SW 1271 (cell line): ENCODE measurements at regions not wholly inside any gene's neighbourhood (a gene's known extent, or its start where the extent isn't known, plus 50 kb on each side); places are given as distances from the start of the nearest gene placed in this dataset.
"Not testable (repeated sequence)": the region's sequence is repeated elsewhere in the genome, so short reads cannot be mapped to it uniquely, and the experiment has no call there.

ENCODE experiments used
- DNase-seq, 2 experiments: peaks; one replicate each; lab custom pipeline; 2025; lab: John Stamatoyannopoulos, UW

DNA sequence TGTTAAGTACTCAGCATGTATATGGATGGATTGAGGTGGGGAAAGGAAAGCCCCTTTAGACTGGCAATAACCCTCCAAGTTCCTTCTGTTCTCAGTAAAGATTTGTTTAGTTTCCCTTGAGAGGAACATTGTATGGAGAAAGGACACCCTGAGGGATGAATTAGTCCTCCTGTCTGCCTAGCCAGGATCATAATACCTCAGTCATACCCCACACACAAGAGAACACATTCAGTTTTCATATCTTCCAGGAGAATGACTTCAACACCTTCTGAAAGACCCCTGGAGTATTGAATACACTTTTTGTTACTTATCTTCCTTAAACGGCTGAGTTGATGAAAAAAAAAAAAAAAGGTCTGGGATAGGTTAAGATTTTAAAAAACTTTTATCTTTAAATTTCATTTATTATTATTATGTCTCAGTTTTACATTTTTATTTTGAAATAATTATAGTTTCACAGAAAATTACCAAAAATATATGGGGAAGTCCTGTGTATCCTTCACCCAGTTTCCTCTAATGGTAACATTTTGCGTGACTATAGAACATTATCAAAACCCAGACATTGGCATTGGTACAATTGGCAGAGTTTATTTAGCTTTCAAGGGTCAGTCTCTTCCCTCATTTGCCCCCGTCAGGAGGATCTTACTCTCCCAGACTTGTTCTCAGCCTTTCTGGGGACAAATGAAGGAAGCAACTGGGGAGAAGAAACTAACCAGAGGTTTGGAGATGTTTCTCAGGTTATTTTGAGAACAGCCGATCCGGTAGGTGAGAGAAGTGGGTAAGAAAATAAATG, 88.0 kb downstream of the ACTBL2 start:
- no peak for DNase-seq

DNA sequence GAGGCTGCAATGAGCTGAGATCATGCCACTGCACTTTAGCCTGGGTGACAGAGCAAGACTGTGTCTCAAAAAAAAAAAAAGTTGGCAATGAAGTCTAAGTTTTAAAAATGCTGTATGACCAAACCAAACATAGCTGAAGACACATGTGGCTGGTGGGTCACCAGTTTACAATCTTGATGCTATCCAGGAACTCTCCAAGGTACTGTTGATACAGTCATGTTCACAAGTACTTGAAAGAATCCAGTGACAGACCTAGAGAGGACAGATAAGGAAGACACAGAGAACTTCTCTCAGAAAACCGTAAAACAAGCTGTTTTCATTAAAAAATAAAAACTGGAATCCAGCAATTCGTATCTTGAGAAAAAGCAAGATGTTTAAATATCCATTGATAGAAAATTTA, 95.7 kb downstream of the ACTBL2 start:
- peak in 1 of 2 experiments; percentile 15 for DNase-seq

- DNase-seq, result peak; percentile 95 to 99
Measured at GRCh38 chr5:57383093-57383861, 99.3 kb downstream of the ACTBL2 start.

GRCh38 chr5:57382655-57383054, 100.0 kb downstream of the ACTBL2 start:
- no peak for DNase-seq

GRCh38 chr5:57370376-57370775, 112.2 kb downstream of the ACTBL2 start:
- DNase-seq, result no peak

DNA sequence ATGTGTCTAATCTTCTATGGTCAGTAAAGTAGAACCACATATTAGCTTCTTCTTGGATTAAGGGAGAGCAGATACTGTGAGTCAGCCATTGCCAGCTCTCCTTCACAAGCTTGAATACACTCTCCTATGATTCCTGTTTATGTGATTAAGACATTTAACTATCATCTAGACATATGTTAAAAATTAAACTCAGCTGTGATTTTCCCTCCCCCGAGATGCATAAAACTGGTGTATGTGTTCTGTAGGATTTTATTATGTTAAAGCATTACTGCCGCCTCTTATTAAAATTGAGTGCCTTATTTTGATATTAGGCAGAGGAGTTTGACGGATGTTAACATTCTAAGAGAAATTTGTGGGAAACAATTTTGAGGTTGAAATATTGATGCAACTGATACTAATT, 114.6 kb downstream of the ACTBL2 start:
- peak in 1 of 2 experiments; percentile 17 for DNase-seq

DNA sequence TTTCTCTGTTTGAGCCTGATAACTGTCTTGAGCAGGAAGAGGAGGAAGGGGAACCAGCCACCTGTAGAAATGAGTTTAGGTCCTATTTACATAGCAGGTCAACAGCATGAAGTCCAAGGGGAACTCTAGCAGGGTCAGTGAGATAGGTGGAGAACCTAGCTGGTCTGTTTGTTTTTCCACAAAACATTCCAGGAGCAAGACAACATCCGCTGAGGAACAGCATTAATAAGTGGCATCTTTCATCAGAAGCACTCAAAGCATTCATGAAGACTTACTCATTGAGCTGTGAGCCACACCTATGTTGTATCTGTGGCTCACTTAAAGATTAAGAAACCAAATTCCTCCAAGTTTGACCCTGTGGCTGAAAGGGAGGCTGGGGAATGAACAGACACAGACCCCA, 115.9 kb downstream of the ACTBL2 start:
- DNase-seq, result peak; percentile 81 to 96

DNA sequence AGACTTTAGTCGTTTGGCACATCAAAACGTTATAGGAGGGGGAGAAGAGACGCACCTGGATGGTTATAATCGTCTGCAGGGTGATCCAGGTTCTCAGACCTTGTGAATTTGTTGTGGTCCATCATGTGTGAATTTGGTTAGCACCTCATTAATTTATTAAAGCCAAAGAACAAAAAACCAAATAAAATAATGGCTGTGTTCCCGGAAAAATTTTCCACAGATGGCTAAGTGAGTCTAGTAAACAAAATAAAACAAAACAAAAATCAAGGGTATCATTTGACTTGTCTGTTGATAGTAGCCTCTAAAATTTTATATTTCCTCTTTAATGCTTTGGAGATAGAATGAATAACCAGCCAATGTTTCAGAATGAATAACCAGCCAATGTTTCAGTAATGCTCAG, 119.7 kb downstream of the ACTBL2 start:
- DNase-seq, result no peak

DNA sequence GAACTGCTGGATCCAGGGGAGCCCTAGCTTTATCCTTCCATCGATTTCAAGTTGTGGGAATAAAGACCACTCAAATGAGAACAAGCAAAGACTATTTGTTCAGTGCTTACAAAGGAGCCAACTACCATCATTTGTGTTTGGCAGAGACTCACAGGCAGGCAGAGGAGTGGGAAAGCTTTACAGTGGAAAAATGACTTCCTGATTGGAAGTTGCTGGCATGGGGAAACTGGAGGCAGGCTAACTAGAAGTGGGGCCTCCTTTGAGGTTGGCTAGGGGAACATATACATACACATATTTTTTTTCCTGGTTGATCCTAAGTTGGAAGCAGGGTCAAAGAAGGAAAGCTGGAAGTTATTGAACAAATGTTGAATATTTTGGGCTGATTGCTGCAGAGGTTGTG, 121.7 kb downstream of the ACTBL2 start:
- no peak for DNase-seq

DNA sequence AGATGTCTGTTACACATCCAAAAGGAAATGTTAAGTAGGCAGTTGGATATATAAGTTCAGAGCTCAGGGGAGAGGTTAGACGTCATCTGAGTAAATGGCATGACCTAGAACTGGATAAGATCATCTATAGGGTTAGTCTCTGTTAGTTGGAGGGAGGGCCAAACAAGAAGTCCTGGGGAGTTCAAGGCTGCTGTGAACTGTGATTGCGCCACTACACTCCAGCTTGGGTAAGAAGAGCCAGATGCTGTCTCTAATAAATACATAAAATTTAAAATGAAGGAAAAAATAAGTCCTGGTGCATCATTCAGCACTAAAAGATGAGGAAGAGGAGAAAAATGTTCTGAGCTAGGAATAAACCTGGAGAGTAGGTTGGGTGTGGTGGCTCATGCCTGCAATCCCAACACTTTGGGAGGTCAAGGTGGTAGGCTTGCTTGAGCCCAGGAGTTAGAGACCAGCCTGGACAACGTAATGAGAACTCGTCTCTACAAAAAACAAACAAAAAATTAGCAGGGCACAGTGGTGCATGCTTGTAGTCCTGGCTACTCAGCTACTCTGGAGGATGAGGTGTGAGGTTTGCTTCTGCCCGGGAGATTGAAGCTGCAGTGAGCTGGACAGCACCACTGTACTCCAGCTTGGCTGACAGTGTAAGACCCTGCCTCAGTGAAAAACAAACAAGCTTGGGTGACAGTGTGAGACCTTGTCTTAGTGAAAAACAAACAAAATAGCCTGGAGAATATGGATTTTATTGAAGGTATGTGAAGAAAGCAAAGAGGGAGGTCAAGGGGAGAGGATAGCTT, 123.6 kb downstream of the ACTBL2 start:
- no peak for DNase-seq

- DNase-seq, result not testable (repeated sequence)
Measured at GRCh38 chr5:57356850-57357249, 125.8 kb downstream of the ACTBL2 start.

- DNase-seq, result no peak
Measured at GRCh38 chr5:57349214-57349613, 133.4 kb downstream of the ACTBL2 start.

DNA sequence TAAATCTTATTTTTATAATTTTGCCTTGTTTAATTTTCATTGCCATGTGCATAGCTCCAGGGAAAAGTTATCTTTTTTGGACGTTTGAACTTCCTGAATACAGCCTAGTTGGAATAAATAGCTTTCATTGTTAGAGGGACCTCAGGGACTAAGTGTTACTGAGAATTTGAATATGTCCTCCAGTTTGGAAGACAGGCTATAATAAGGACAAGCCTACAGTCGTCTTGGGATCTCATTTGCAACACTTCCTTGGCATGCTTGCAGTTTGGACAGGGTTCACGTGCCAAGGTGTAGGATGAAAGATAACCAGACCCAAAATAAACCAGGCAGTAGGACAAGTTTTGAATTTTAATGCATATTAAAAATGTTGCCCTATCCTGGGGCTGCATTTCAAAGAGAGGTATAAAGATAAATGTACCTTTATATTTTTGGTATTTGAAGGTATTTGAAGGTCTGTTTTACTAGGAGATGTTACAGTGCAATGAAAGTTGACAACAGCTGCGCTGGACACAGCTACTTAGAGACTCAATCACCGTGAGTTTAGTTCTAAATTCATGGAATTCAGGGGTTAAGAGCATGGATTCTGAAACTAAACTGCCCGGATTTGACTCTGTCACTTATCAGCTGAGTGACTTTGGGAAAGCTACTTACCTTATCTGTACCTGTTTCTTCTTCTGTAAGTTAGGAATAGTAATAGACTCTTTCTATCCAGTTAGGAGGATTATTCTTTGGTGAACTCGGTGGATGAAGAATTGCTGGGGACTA, 134.1 kb downstream of the ACTBL2 start:
- DNase-seq, result no peak

DNA sequence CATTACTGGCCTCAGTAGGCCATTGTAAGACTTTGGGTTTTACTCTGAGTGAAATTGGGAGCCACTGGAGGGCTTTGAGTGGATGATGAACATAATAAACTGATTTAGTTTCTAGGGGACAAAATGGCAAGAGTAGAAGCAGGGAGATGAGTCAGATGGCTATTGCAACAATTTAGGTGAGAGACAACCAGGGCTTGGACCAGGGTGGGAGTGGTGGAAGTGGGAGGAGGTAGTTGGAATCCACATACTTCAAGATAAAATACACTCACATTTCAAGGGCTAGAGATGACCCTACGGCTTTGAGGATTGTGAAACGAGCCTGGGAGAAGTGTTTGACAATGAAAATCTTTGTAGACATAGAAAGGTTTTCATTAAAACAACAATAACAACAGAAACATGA, 136.3 kb downstream of the ACTBL2 start:
- DNase-seq, result no peak

GRCh38 chr5:57341380-57341979, 141.1 kb downstream of the ACTBL2 start:
- DNase-seq, result no peak

DNA sequence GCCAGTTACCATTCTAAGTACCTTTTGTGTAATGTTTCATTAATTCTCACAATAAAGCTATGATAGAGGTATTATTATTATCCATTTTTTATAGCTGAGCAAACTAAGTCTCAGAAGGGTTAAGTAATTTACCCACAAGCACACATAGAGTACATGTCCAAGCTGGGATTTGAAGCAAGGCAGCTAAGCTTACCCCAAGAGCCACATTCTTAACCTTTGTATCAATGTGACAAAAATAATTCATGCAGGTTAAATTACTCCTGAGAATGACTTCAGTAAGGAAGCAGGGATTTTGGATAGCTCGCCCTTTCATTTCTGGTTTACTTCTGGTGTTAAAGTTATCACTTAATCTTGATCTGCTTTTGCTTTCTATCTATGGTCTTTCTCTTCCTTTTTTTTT, 141.9 kb downstream of the ACTBL2 start:
- no peak for DNase-seq

DNA sequence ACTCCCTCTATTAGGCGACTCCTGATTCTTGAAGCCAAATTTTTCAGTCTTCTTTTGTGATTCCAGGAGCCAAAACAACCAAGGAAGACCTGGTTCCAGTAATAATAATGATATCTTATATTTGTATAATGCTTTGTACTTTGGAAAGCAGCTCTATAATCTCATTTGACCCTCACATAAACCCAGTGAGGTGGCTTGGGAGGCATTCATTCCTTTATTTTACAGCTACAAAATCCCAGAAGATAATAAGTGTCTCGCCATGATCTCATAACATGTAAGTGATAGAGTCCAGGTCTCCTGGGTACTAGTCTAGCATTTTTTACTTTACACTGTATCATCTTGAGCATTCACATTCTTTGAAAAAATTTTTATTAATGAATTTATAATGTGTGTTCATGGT, 143.1 kb downstream of the ACTBL2 start:
- no peak for DNase-seq

DNA sequence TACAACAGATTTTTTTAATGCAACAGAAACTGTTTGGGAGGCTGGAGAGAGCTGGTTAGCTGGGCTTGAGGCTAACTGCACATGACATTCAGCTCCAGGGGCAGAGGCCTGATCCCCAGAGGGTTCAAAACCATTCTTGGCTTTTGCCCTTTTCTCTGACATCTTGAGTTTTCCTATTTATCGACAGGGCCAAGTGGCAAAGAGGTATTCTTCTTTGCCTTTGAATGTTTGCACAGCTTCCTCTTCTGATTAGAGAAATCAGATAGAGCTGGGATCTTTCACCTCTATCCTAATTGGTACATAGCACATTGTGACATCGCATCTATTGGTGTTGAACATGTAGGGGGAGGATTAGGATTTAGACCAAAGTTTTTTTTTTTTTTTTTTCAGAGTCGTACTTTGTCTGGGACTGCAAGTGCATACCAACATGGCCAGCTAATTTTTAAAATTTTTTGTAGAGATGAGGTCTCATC, 143.7 kb downstream of the ACTBL2 start:
- no peak for DNase-seq

DNA sequence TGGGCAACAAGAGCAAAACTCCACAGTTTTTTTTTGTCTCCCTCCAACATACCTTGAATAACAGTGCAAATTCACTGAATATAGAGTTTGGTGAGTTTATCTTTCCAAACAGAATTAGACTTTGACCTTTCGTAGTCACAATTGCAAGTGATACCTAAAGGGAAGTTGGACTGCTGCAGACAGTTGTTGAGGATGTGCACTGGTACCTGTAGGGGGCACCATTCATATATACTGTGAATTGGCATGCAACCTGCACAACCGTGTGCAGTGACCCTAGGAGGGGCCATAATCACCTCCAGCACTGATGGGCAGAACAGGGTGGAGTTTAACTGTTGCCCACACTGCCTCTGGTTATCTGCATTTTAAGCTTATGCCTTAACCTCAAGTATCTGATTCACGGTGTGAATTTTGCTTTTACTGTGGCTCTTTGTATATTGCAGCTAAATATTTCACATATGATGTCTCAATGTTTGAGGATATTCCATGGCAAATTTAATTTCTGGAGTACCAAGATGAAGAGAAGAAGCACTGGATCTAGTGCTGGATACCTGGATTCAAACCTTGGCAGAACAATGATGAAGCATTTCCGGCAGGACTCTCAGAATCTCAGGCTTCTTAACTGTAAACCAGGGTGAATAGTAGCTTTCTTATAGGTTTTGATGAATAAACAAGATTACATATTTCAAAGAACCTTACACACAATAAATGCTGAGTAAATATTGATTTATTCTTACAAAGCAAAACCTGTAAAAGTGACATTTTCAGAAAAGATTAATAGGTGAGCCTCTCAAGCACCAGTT, 144.3 kb downstream of the ACTBL2 start:
- DNase-seq, result peak; percentile 36 to 58

DNA sequence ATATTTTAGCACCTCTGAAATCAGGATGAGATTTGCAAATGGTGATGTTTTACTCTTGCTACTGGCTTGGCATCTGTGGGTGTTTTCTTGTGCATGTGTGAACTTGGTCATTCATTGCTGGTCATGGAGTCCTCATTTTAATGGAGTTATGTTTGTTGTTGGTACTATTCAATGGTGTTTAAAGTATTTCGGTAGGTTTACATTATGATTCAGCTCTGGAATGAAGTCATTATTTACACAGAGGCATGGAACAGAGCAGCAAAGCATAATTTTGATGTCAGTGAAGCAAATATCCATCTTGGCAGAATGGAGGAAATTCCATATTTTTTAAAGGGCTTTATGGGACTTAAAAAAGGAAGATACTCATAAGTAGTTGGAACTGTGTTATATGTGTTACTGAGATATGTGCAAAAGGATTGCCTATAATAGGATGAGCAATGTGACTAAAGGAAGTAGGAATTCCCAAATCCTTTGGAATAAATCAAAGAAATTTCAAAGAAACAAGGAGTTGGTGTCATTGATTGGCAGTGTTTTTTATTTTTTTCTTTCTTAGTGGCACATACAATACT, 147.4 kb downstream of the ACTBL2 start:
- DNase-seq, result no peak
